Panc1 (cell line): ENCODE measurements at regions not wholly inside any gene's neighbourhood (a gene's known extent, or its start where the extent isn't known, plus 50 kb on each side); places are given as distances from the start of the nearest gene placed in this dataset.

ENCODE experiments used
- ATAC-seq: fragments of 200-7000 bp; cut with Tn5 transposase; 2 replicates; pipeline ENCODE4 v1.9.1; 2020; ENCODE audit warnings: mild to moderate bottlenecking, moderate library complexity
- BruUV-seq: library from RNA; stranded (reverse); fragments of 400-500 nt; replicated peaks from 2 replicates; lab custom pipeline; 2021; lab: Mats Ljungman, UMichigan
- CTCF ChIA-PET: fragments of 300-600 bp; sonication (Branson Sonifier 250); formaldehyde crosslinking; loops from one replicate; lab custom pipeline; 2022; ENCODE audit warnings: antibody characterized with exemption; lab: Charles Lee
- POLR2A ChIA-PET: fragments of 300-600 bp; sonication (Branson Sonifier 250); formaldehyde crosslinking; loops from one replicate; lab custom pipeline; 2022; ENCODE audit warnings: antibody characterized with exemption; lab: Charles Lee
- DNase-seq: peaks from one replicate; pipeline ENCODE4 v3.0.0-alpha.2; 2010; ENCODE audit warnings: low read depth, low spot score
- H3K27ac ChIP-seq: 2 replicates; pipeline ENCODE4 v1.5.1; 2011; ENCODE audit warnings: mild to moderate bottlenecking, low read length, inconsistent platforms
- H3K27me3 ChIP-seq: fragments of 200-500 bp; sonication (Bioruptor generic); 2 replicates; pipeline ENCODE4 v1.6.0; 2014; ENCODE audit warnings: low read length, inconsistent platforms; ENCODE audit not compliant: control insufficient read depth, insufficient read depth
- H3K36me3 ChIP-seq: fragments of 200-500 bp; sonication (Bioruptor generic); 2 replicates; pipeline ENCODE4 v1.5.1; 2014; ENCODE audit warnings: inconsistent platforms, mild to moderate bottlenecking, low read length, moderate library complexity; ENCODE audit not compliant: control insufficient read depth, insufficient read depth
- H3K4me1 ChIP-seq: 2 replicates; pipeline ENCODE4 v1.5.1; 2011; ENCODE audit warnings: inconsistent platforms, mild to moderate bottlenecking, low read length, moderate library complexity; ENCODE audit not compliant: control insufficient read depth, insufficient read depth
- H3K4me3 ChIP-seq, 2 experiments: 2 replicates each; pipeline ENCODE4 v1.5.1; 2011 to 2012; ENCODE audit warnings: low read depth in 2 of 2, low read length in 2 of 2, mild to moderate bottlenecking in 2 of 2, inconsistent platforms in 1 of 2, moderate library complexity in 1 of 2
- H3K9me3 ChIP-seq: fragments of 200-500 bp; sonication (Bioruptor generic); 2 replicates; pipeline ENCODE4 v1.5.1; 2014; ENCODE audit warnings: low read depth, mild to moderate bottlenecking, inconsistent platforms, low read length, moderate library complexity; ENCODE audit not compliant: control insufficient read depth, insufficient read depth
- CTCF ChIP-seq: fragments of 450-650 bp; IDR thresholded peaks from 2 replicates; pipeline ENCODE4 v1.5.1; 2017; ENCODE audit warnings: mild to moderate bottlenecking
- POLR2AphosphoS5 ChIP-seq: IDR thresholded peaks from 2 replicates; pipeline ENCODE4 v1.6.1; 2012; ENCODE audit warnings: mild to moderate bottlenecking, low read depth, low read length, moderate library complexity
- SIN3A ChIP-seq: IDR thresholded peaks from 2 replicates; pipeline ENCODE4 v1.6.1; 2012; ENCODE audit warnings: low read depth, mild to moderate bottlenecking, low read length, moderate library complexity, borderline replicate concordance; ENCODE audit not compliant: insufficient read depth
- TCF7L2 ChIP-seq: IDR thresholded peaks from 2 replicates; pipeline ENCODE4 v1.6.1; 2011; ENCODE audit warnings: mild to moderate bottlenecking, low read depth, low read length, inconsistent platforms
- in situ Hi-C: cut with HindIII; loops from 2 replicates; pipeline ENCODE4 v1.10.0; 2016; ENCODE audit warnings: low sequenced_read_pairs, low pct_unique_long_range_greater_than_20kb
- intact Hi-C: fragments of 100-400 bp; cut with micrococcal nuclease; formaldehyde crosslinking; loops from one replicate; pipeline ENCODE4 v1.10.0; 2022; ENCODE audit not compliant: unreplicated experiment
- TF ChIP-seq, protein P1 (sequence below), 2 experiments: IDR thresholded peaks; 2 replicates each; pipeline ENCODE4 v1.6.1; 2011 to 2012; ENCODE audit warnings: low read depth in 2 of 2, control low read depth in 1 of 2, low read length in 1 of 2, mild to moderate bottlenecking in 1 of 2, moderate library complexity in 1 of 2; ENCODE audit not compliant: insufficient read depth in 1 of 2

GRCh38 chr6:110538416-110539160 is 62.2 kb upstream of the SLC22A16 start:
- no peak overlapping the region for H3K27ac ChIP-seq
- no peak for ATAC-seq
- CTCF ChIA-PET: interaction anchor here (0.9 kb wide), 1 partner anchor 10 kb away, joined by 3 read pairs; no protein-coding TSS in a partner anchor
- DNase-seq: no peak
- no peaks in the 10 kb centered on the region for H3K27me3 ChIP-seq
- TF ChIP-seq TCF7L2 (no peak), CTCF (no peak), SIN3A (no peak), POLR2AphosphoS5 (no peak)
- TF ChIP-seq, protein P1, sequence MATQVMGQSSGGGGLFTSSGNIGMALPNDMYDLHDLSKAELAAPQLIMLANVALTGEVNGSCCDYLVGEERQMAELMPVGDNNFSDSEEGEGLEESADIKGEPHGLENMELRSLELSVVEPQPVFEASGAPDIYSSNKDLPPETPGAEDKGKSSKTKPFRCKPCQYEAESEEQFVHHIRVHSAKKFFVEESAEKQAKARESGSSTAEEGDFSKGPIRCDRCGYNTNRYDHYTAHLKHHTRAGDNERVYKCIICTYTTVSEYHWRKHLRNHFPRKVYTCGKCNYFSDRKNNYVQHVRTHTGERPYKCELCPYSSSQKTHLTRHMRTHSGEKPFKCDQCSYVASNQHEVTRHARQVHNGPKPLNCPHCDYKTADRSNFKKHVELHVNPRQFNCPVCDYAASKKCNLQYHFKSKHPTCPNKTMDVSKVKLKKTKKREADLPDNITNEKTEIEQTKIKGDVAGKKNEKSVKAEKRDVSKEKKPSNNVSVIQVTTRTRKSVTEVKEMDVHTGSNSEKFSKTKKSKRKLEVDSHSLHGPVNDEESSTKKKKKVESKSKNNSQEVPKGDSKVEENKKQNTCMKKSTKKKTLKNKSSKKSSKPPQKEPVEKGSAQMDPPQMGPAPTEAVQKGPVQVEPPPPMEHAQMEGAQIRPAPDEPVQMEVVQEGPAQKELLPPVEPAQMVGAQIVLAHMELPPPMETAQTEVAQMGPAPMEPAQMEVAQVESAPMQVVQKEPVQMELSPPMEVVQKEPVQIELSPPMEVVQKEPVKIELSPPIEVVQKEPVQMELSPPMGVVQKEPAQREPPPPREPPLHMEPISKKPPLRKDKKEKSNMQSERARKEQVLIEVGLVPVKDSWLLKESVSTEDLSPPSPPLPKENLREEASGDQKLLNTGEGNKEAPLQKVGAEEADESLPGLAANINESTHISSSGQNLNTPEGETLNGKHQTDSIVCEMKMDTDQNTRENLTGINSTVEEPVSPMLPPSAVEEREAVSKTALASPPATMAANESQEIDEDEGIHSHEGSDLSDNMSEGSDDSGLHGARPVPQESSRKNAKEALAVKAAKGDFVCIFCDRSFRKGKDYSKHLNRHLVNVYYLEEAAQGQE (IDR thresholded peaks at IDR 0.05; ENCODE audit: insufficient read depth in 1 of 2, low read depth in 2 of 2, low read length in 1 of 2): no peak
- no peak overlapping the region for H3K4me3 ChIP-seq
- in situ Hi-C loops: loop anchor here (10.0 kb wide), 1 partner anchor 136 kb away; no protein-coding TSS in a partner anchor
- POLR2A ChIA-PET: interaction anchor here (0.6 kb wide), 1 partner anchor 44 kb away, joined by 6 read pairs; no protein-coding TSS in a partner anchor
- H3K4me1 ChIP-seq: peaks cover 15% of the 10 kb centered on the region
- H3K9me3 ChIP-seq: peaks cover 4% of the 10 kb centered on the region; the same call in 1 of the 2 replicates
- no TSS peak for BruUV-seq
- no peaks in the 10 kb centered on the region for H3K36me3 ChIP-seq
- intact Hi-C loops: no loop called here

- ChIA-PET POLR2A (interaction anchor here (0.6 kb wide), 1 partner anchor 1011 kb away, joined by 3 read pairs; no protein-coding TSS in a partner anchor), CTCF (interaction anchor here (0.5 kb wide), 1 partner anchor 1453 kb away, joined by 3 read pairs; no protein-coding TSS in a partner anchor)
- Histone ChIP-seq H3K4me3 (no peak overlapping the region), H3K9me3 (peaks cover 4% of the 10 kb centered on the region; the same call in 1 of the 2 replicates), H3K27me3 (no peaks in the 10 kb centered on the region), H3K36me3 (no peaks in the 10 kb centered on the region), H3K27ac (peak overlapping the region; percentile 52), H3K4me1 (peaks cover 8% of the 10 kb centered on the region)
- ATAC-seq (peak; percentile 85), DNase-seq (peak; percentile 83)
- no TSS peak for BruUV-seq
- TF ChIP-seq POLR2AphosphoS5 (no peak), SIN3A (no peak), TCF7L2 (no peak), CTCF (no peak)
- TF ChIP-seq, protein P1 (IDR thresholded peaks at IDR 0.05; ENCODE audit: insufficient read depth in 1 of 2, low read depth in 2 of 2, low read length in 1 of 2): no peak
- in situ Hi-C loops (loop anchor here (10.0 kb wide), 1 partner anchor 137 kb away; no protein-coding TSS in a partner anchor), intact Hi-C loops (no loop called here)
These were observed 61.1 kb upstream of the SLC22A16 start for GRCh38 chr6:110537208-110538123.
